HFFc6 (cell line): ENCODE measurements at regions not wholly inside any gene's neighbourhood (a gene's known extent, or its start where the extent isn't known, plus 50 kb on each side); places are given as distances from the start of the nearest gene placed in this dataset.
A peak's percentile ranks its signal among the peaks of the same experiment; 100 is the strongest.

ENCODE experiments used
- DNase-seq: peaks from one replicate; pipeline ENCODE4 v3.0.0-alpha.2; 2018
- H3K27ac Mint-ChIP-seq: 2 replicates; pipeline ENCODE4 v1.8.0; 2020; ENCODE audit warnings: mild to moderate bottlenecking, mixed read lengths
- H3K27me3 Mint-ChIP-seq: 2 replicates; pipeline ENCODE4 v1.8.0; 2021; ENCODE audit warnings: mild to moderate bottlenecking, moderate library complexity, mixed read lengths; ENCODE audit not compliant: insufficient read depth
- H3K36me3 Mint-ChIP-seq: 2 replicates; pipeline ENCODE4 v1.8.0; 2021; ENCODE audit warnings: low read depth, mixed read lengths
- H3K4me1 Mint-ChIP-seq: 2 replicates; pipeline ENCODE4 v1.8.0; 2020; ENCODE audit warnings: low read depth, mixed read lengths
- H3K4me3 Mint-ChIP-seq: 2 replicates; pipeline ENCODE4 v1.8.0; 2020; ENCODE audit warnings: mild to moderate bottlenecking, moderate library complexity, mixed read lengths
- H3K9me3 Mint-ChIP-seq: 2 replicates; pipeline ENCODE4 v1.8.0; 2020; ENCODE audit warnings: mild to moderate bottlenecking, mixed read lengths
- CTCF ChIP-seq: fragments of 200-600 bp; sonication (generic); IDR thresholded peaks from 2 replicates; pipeline ENCODE4 v1.5.0; 2021; ENCODE audit warnings: antibody characterized with exemption, mild to moderate bottlenecking

GRCh38 chr3:178422406-178422805 lies 113.8 kb upstream of the KCNMB2 start:
- Mint-ChIP-seq H3K4me3 (no peak overlapping the region), H3K27ac (no peak overlapping the region), H3K9me3 (no peaks in the 10 kb centered on the region), H3K4me1 (no peaks in the 10 kb centered on the region; the same call in 1 of the 2 replicates), H3K27me3 (peaks cover 2% of the 10 kb centered on the region), H3K36me3 (no peaks in the 10 kb centered on the region)
- peak; percentile 38 for TF ChIP-seq CTCF
- no peak for DNase-seq

- H3K4me3 Mint-ChIP-seq, result no peak overlapping the region
- H3K4me1 Mint-ChIP-seq, result no peaks in the 10 kb centered on the region
- peaks cover 2% of the 10 kb centered on the region for H3K27me3 Mint-ChIP-seq
- H3K9me3 Mint-ChIP-seq, result no peaks in the 10 kb centered on the region
- no peak overlapping the region for H3K27ac Mint-ChIP-seq
- no peak for DNase-seq
- no peaks in the 10 kb centered on the region for H3K36me3 Mint-ChIP-seq
- no peak for TF ChIP-seq CTCF
Measured at GRCh38 chr3:178428037-178428436, 108.2 kb upstream of the KCNMB2 start.

- H3K36me3 Mint-ChIP-seq, result no peaks in the 10 kb centered on the region
- H3K9me3 Mint-ChIP-seq, result no peaks in the 10 kb centered on the region
- peak; percentile 51 for TF ChIP-seq CTCF
- H3K4me3 Mint-ChIP-seq, result no peak overlapping the region
- no peak for DNase-seq
- H3K4me1 Mint-ChIP-seq, result no peaks in the 10 kb centered on the region
- H3K27ac Mint-ChIP-seq, result no peak overlapping the region
- H3K27me3 Mint-ChIP-seq, result no peaks in the 10 kb centered on the region
Measured at GRCh38 chr3:178434206-178434805, 101.9 kb upstream of the KCNMB2 start.

GRCh38 chr3:178435575-178435974 lies 100.7 kb upstream of the KCNMB2 start:
- no peaks in the 10 kb centered on the region for H3K9me3 Mint-ChIP-seq
- H3K27ac Mint-ChIP-seq, result no peak overlapping the region
- TF ChIP-seq CTCF, result no peak
- H3K27me3 Mint-ChIP-seq, result no peaks in the 10 kb centered on the region; the same call in 1 of the 2 replicates
- H3K36me3 Mint-ChIP-seq, result no peaks in the 10 kb centered on the region
- no peak overlapping the region for H3K4me3 Mint-ChIP-seq
- no peaks in the 10 kb centered on the region for H3K4me1 Mint-ChIP-seq
- no peak for DNase-seq

- Mint-ChIP-seq H3K27me3 (no peaks in the 10 kb centered on the region; the same call in 1 of the 2 replicates), H3K36me3 (no peaks in the 10 kb centered on the region), H3K9me3 (no peaks in the 10 kb centered on the region), H3K4me3 (no peak overlapping the region), H3K27ac (no peak overlapping the region), H3K4me1 (no peaks in the 10 kb centered on the region)
- DNase-seq, result peak; percentile 37
- peak; percentile 86 for TF ChIP-seq CTCF
Measured at GRCh38 chr3:178436773-178437172, 99.5 kb upstream of the KCNMB2 start.

GRCh38 chr3:178437236-178437635 lies 99.0 kb upstream of the KCNMB2 start:
- no peak for TF ChIP-seq CTCF
- H3K9me3 Mint-ChIP-seq, result no peaks in the 10 kb centered on the region
- no peaks in the 10 kb centered on the region for H3K4me1 Mint-ChIP-seq
- H3K36me3 Mint-ChIP-seq, result no peaks in the 10 kb centered on the region
- H3K4me3 Mint-ChIP-seq, result no peak overlapping the region
- no peak overlapping the region for H3K27ac Mint-ChIP-seq
- no peak for DNase-seq
- H3K27me3 Mint-ChIP-seq, result peaks cover 2% of the 10 kb centered on the region; the same call in 1 of the 2 replicates
